Spleen (tissue), 11 donors: ENCODE measurements at regions not wholly inside any gene's neighbourhood (a gene's known extent, or its start where the extent isn't known, plus 50 kb on each side); places are given as distances from the start of the nearest gene placed in this dataset.

Experiments used
- DNase-seq: peaks from one replicate; pipeline ENCODE4 v3.0.0-alpha.2; 2020
- H3K27ac ChIP-seq, 8 donors: fragments of 200-600 bp; sonication (generic) in 7 of 8; 1 replicate in 4 of 8; 2 replicates in 4 of 8; pipeline versions ENCODE4 v1.5.0 to v1.8.0; 2016 to 2021; ENCODE audit warnings: inconsistent platforms in 4 of 8, mild to moderate bottlenecking in 4 of 8, moderate library complexity in 1 of 8
- H3K27me3 ChIP-seq, 7 donors: fragments of 200-600 bp; sonication (generic) in 6 of 7; replicated peaks in 1 of 7; 1 replicate in 4 of 7; 2 replicates in 3 of 7; pipeline versions ENCODE4 v1.5.0 to v1.8.0; 2016 to 2021; ENCODE audit warnings: inconsistent platforms in 3 of 7, mild to moderate bottlenecking in 1 of 7
- H3K36me3 ChIP-seq, 6 donors: fragments of 200-600 bp; sonication (generic) in 5 of 6; 1 replicate in 4 of 6; 2 replicates in 2 of 6; pipeline versions ENCODE4 v1.5.0 to v1.8.0; 2016 to 2021; ENCODE audit warnings: inconsistent platforms in 2 of 6
- H3K4me1 ChIP-seq, 6 donors: fragments of 200-600 bp; sonication (generic) in 5 of 6; 1 replicate in 3 of 6; 2 replicates in 3 of 6; pipeline versions ENCODE4 v1.5.0 to v1.8.0; 2016 to 2021; ENCODE audit warnings: inconsistent platforms in 3 of 6
- H3K4me3 ChIP-seq, 8 donors: fragments of 200-600 bp; sonication (generic) in 7 of 8; 1 replicate in 4 of 8; 2 replicates in 4 of 8; pipeline versions ENCODE4 v1.5.0 to v1.8.0; 2016 to 2021; ENCODE audit warnings: inconsistent platforms in 4 of 8, mild to moderate bottlenecking in 4 of 8, moderate library complexity in 2 of 8
- H3K9me3 ChIP-seq, 8 donors: fragments of 200-600 bp; sonication (generic) in 7 of 8; 1 replicate in 4 of 8; 2 replicates in 4 of 8; pipeline versions ENCODE4 v1.5.0 to v1.8.0; 2016 to 2021; ENCODE audit warnings: inconsistent platforms in 4 of 8
- POLR2A ChIP-seq, 3 donors: fragments of 450-650 bp; IDR thresholded peaks; one replicate each; pipeline ENCODE4 v1.5.1; 2017; ENCODE audit warnings: antibody characterized with exemption in 3 of 3, mild to moderate bottlenecking in 1 of 3
- POLR2AphosphoS5 ChIP-seq, 3 donors: sonication (generic); formaldehyde crosslinking; IDR thresholded peaks; one replicate each; pipeline ENCODE4 v1.5.1; 2017; ENCODE audit warnings: antibody characterized with exemption in 3 of 3
- WGBS, 5 donors: extraction: QIAGEN DNeasy Blood & Tissue Kit in 3 of 5; methylation state at CpG; one replicate each; pipeline versions ENCODE4 v1.1.5 to v1.1.7; 2013 to 2018; 5-methylcytosine and 5-hydroxymethylcytosine counted together
- intact Hi-C: fragments of 100-400 bp; cut with DNase I; formaldehyde crosslinking; loops from one replicate; pipeline ENCODE4 v1.15.0; 2023; ENCODE audit warnings: low total_unique reads
- TF ChIP-seq, protein P1 (sequence below), 11 experiments: fragments of 200-600 bp in 7 of 11; fragments of 450-650 bp in 4 of 11; sonication (generic) in 4 of 11; IDR thresholded peaks in 8 of 11; conservative IDR thresholded peaks in 3 of 11; 1 replicate in 7 of 11; 2 replicates in 4 of 11; pipeline versions ENCODE4 v1.4.0 to v1.8.0; 2016 to 2021; ENCODE audit warnings: antibody characterized with exemption in 11 of 11, inconsistent platforms in 4 of 11, mild to moderate bottlenecking in 1 of 11
- donor health status: healthy with polysubstance abuse.
- donor health status: DM: no; HTN: no; CAD: no; lungs with moderate emphysema.
- donor health status: DM: no; HTN: no; CAD: no.
- donor health status: Bipolar disorder and iron deficiency.
- donor health status: healthy.
- donor health status: DM: no; HTN: no; CAD: no.
- donor health status: DM: yes; HTN: yes; CAD: no.

DNA sequence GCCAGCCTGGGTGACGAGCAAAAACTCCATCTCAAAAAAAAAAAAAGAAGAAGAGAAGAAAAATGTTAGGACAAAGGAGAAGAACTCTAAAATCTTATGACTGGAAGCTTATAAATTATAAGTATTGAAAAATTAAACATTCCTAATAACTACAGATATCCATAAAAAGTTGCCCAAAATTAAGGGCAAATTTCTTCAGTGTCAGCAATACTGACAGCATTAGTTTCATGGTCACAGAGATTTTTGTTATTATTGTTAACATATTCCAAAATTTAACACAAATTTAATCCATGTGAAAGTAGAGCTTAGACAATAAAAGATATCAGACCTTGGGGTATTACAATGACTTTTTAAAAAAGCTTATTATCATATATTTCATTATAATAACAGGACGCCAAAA, 74.1 kb downstream of the NR2F2 start:
- Histone ChIP-seq H3K36me3 (no peaks in the 10 kb centered on the region), H3K27ac (no peak overlapping the region), H3K4me3 (no peak overlapping the region), H3K27me3 (peaks cover 0 to 50% (median 26%) of the 10 kb centered on the region in 7 donors), H3K4me1 (peaks cover 0 to 12% (median 8%) of the 10 kb centered on the region in 6 donors), H3K9me3 (no peaks in the 10 kb centered on the region)
- intact Hi-C loops = no loop called here
- WGBS, 5 donors = 84 to 98% (median 96%) methylated on average over 2 of the region's 2 CpGs
- DNase-seq = no peak
- TF ChIP-seq POLR2AphosphoS5 (IDR thresholded peaks at IDR 0.05) (no peak), POLR2A (IDR thresholded peaks at IDR 0.05) (no peak)

- H3K27me3 ChIP-seq = peaks cover 0 to 62% (median 38%) of the 10 kb centered on the region in 7 donors
- no peak overlapping the region for H3K4me3 ChIP-seq
- H3K36me3 ChIP-seq = no peaks in the 10 kb centered on the region
- H3K27ac ChIP-seq = no peak overlapping the region
- H3K9me3 ChIP-seq = no peaks in the 10 kb centered on the region
- TF ChIP-seq, protein P1, sequence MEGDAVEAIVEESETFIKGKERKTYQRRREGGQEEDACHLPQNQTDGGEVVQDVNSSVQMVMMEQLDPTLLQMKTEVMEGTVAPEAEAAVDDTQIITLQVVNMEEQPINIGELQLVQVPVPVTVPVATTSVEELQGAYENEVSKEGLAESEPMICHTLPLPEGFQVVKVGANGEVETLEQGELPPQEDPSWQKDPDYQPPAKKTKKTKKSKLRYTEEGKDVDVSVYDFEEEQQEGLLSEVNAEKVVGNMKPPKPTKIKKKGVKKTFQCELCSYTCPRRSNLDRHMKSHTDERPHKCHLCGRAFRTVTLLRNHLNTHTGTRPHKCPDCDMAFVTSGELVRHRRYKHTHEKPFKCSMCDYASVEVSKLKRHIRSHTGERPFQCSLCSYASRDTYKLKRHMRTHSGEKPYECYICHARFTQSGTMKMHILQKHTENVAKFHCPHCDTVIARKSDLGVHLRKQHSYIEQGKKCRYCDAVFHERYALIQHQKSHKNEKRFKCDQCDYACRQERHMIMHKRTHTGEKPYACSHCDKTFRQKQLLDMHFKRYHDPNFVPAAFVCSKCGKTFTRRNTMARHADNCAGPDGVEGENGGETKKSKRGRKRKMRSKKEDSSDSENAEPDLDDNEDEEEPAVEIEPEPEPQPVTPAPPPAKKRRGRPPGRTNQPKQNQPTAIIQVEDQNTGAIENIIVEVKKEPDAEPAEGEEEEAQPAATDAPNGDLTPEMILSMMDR (IDR thresholded peaks at IDR 0.05 in 8 of 11, conservative IDR thresholded peaks at IDR 0.05 in 3 of 11) = no peak
- TF ChIP-seq POLR2A (IDR thresholded peaks at IDR 0.05) = no peak
- TF ChIP-seq POLR2AphosphoS5 (IDR thresholded peaks at IDR 0.05) = no peak
- 78 to 89% (median 81%) methylated on average over 3 of the region's 3 CpGs for WGBS, 5 donors
- no peak for DNase-seq
- H3K4me1 ChIP-seq = peaks cover 0 to 15% (median 9%) of the 10 kb centered on the region in 6 donors
- intact Hi-C loops = no loop called here
Measured at GRCh38 chr15:96406291-96406690, 75.8 kb downstream of the NR2F2 start.

GRCh38 chr15:96406701-96407100, 76.2 kb downstream of the NR2F2 start:
- intact Hi-C loops = no loop called here
- peaks cover 0 to 66% (median 42%) of the 10 kb centered on the region in 7 donors for H3K27me3 ChIP-seq
- H3K9me3 ChIP-seq = no peaks in the 10 kb centered on the region
- WGBS, 5 donors = 72 to 83% (median 78%) methylated on average over 7 of the region's 7 CpGs
- peaks cover 0 to 15% (median 9%) of the 10 kb centered on the region in 6 donors for H3K4me1 ChIP-seq
- no peak overlapping the region for H3K27ac ChIP-seq
- DNase-seq = no peak
- TF ChIP-seq, protein P1 (IDR thresholded peaks at IDR 0.05 in 8 of 11, conservative IDR thresholded peaks at IDR 0.05 in 3 of 11) = no peak
- TF ChIP-seq POLR2A (IDR thresholded peaks at IDR 0.05) (no peak), POLR2AphosphoS5 (IDR thresholded peaks at IDR 0.05) (no peak)
- H3K4me3 ChIP-seq = no peak overlapping the region
- H3K36me3 ChIP-seq = no peaks in the 10 kb centered on the region

- H3K4me3 ChIP-seq = no peak overlapping the region
- TF ChIP-seq, protein P1 (IDR thresholded peaks at IDR 0.05 in 8 of 11, conservative IDR thresholded peaks at IDR 0.05 in 3 of 11) = no peak
- TF ChIP-seq POLR2A (IDR thresholded peaks at IDR 0.05) (no peak), POLR2AphosphoS5 (IDR thresholded peaks at IDR 0.05) (no peak)
- no peaks in the 10 kb centered on the region for H3K9me3 ChIP-seq
- H3K4me1 ChIP-seq = peaks cover 0 to 15% (median 9%) of the 10 kb centered on the region in 6 donors
- no peaks in the 10 kb centered on the region for H3K36me3 ChIP-seq
- intact Hi-C loops = no loop called here
- 44 to 59% (median 54%) methylated on average over 2 of the region's 2 CpGs for WGBS, 5 donors
- DNase-seq = no peak
- peaks cover 0 to 67% (median 48%) of the 10 kb centered on the region in 7 donors for H3K27me3 ChIP-seq
- H3K27ac ChIP-seq = no peak overlapping the region
Measured at GRCh38 chr15:96407482-96407881, 77.0 kb downstream of the NR2F2 start.
